GM23338 (cell line): ENCODE measurements at regions not wholly inside any gene's neighbourhood (a gene's known extent, or its start where the extent isn't known, plus 50 kb on each side); places are given as distances from the start of the nearest gene placed in this dataset.
A peak's percentile ranks its signal among the peaks of the same experiment; 100 is the strongest.

ENCODE experiments used
- ATAC-seq: fragments of 200-7000 bp; cut with Tn5 transposase; 3 replicates; pipeline ENCODE4 v1.9.1; 2020
- DNase-seq: peaks from one replicate; pipeline ENCODE4 v3.0.0-alpha.2; 2015; ENCODE audit warnings: low spot score
- H2AFZ ChIP-seq: fragments of 200-600 bp; sonication (generic); 2 replicates; pipeline ENCODE4 v1.8.0; 2016; ENCODE audit warnings: antibody characterized with exemption, mild to moderate bottlenecking, moderate library complexity
- H3F3A ChIP-seq: fragments of 200-600 bp; sonication (generic); replicated peaks from 2 replicates; pipeline ENCODE4 v1.8.0; 2017; ENCODE audit warnings: antibody characterized with exemption, mixed run types, low read depth
- H3K27ac ChIP-seq: fragments of 200-600 bp; sonication (generic); 2 replicates; pipeline ENCODE4 v1.6.1; 2016; ENCODE audit warnings: low read depth
- H3K27me3 ChIP-seq: fragments of 200-600 bp; sonication (generic); 2 replicates; pipeline ENCODE4 v1.8.0; 2016; ENCODE audit warnings: mild to moderate bottlenecking, mixed run types, moderate library complexity; ENCODE audit not compliant: insufficient read depth
- H3K36me3 ChIP-seq: fragments of 200-600 bp; sonication (generic); 2 replicates; pipeline ENCODE4 v1.8.0; 2016; ENCODE audit warnings: mild to moderate bottlenecking; ENCODE audit not compliant: insufficient read depth
- H3K4me1 ChIP-seq: fragments of 200-600 bp; sonication (generic); 2 replicates; pipeline ENCODE4 v1.8.0; 2016; ENCODE audit warnings: mild to moderate bottlenecking, moderate library complexity; ENCODE audit not compliant: insufficient read depth
- H3K4me2 ChIP-seq: fragments of 200-600 bp; sonication (generic); 2 replicates; pipeline ENCODE4 v1.7.1; 2017; ENCODE audit warnings: mixed run types
- H3K4me3 ChIP-seq: fragments of 200-600 bp; sonication (generic); 2 replicates; pipeline ENCODE4 v1.6.1; 2016; ENCODE audit warnings: mixed run types
- H3K79me2 ChIP-seq: fragments of 200-600 bp; sonication (generic); replicated peaks from 2 replicates; pipeline ENCODE4 v1.8.0; 2017; ENCODE audit warnings: mild to moderate bottlenecking; ENCODE audit not compliant: insufficient read depth
- H3K9me2 ChIP-seq: fragments of 200-600 bp; sonication (generic); 2 replicates; pipeline ENCODE4 v1.8.0; 2017; ENCODE audit not compliant: insufficient read depth
- H4K20me1 ChIP-seq: fragments of 200-600 bp; sonication (generic); replicated peaks from 2 replicates; pipeline ENCODE4 v1.8.0; 2017; ENCODE audit warnings: mild to moderate bottlenecking; ENCODE audit not compliant: insufficient read depth
- H3K27ac Mint-ChIP-seq: 2 replicates; pipeline ENCODE4 v1.8.0; 2020; ENCODE audit warnings: inconsistent platforms, mild to moderate bottlenecking, moderate library complexity, mixed read lengths
- H3K27me3 Mint-ChIP-seq: 3 replicates; pipeline ENCODE4 v1.8.0; 2022; ENCODE audit warnings: low read depth, mild to moderate bottlenecking, moderate library complexity, mixed read lengths, inconsistent platforms; ENCODE audit not compliant: insufficient read depth, poor library complexity
- H3K36me3 Mint-ChIP-seq: 3 replicates; pipeline ENCODE4 v1.8.0; 2021; ENCODE audit warnings: low read depth, mild to moderate bottlenecking, inconsistent platforms, moderate library complexity, mixed read lengths
- H3K4me1 Mint-ChIP-seq: 3 replicates; pipeline ENCODE4 v1.8.0; 2020; ENCODE audit warnings: mild to moderate bottlenecking, inconsistent platforms, mixed read lengths
- H3K4me3 Mint-ChIP-seq: 3 replicates; pipeline ENCODE4 v1.8.0; 2021; ENCODE audit warnings: moderate library complexity, mild to moderate bottlenecking, inconsistent platforms, mixed read lengths
- H3K9me3 Mint-ChIP-seq: 3 replicates; pipeline ENCODE4 v1.8.0; 2020; ENCODE audit warnings: moderate library complexity, mild to moderate bottlenecking, inconsistent platforms, mixed read lengths
- CREB1 ChIP-seq: fragments of 250-450 bp; sonication (Bioruptor Pico); IDR thresholded peaks from 2 replicates; pipeline ENCODE4 v1.5.0; 2020; ENCODE audit warnings: low read depth, mild to moderate bottlenecking, moderate library complexity
- CTCF ChIP-seq, 2 experiments: fragments of 200-600 bp in 1 of 2; sonication (generic) in 1 of 2; conservative IDR thresholded peaks; 2 replicates each; pipeline versions ENCODE4 v1.5.1 to v1.6.1; 2016 to 2017; ENCODE audit warnings: antibody characterized with exemption in 2 of 2, low read depth in 2 of 2, mild to moderate bottlenecking in 2 of 2, moderate library complexity in 1 of 2
- EZH2 ChIP-seq: fragments of 200-600 bp; sonication (generic); IDR thresholded peaks from one replicate; pipeline ENCODE4 v1.8.0; 2017; ENCODE audit warnings: antibody characterized with exemption, mild to moderate bottlenecking, low read depth; ENCODE audit not compliant: unreplicated experiment
- EZH2phosphoT487 ChIP-seq: fragments of 200-600 bp; sonication (generic); IDR thresholded peaks from one replicate; pipeline ENCODE4 v1.8.1; 2018; ENCODE audit warnings: antibody characterized with exemption; ENCODE audit not compliant: unreplicated experiment
- REST ChIP-seq: IDR thresholded peaks from one replicate; pipeline ENCODE4 v1.6.1; 2018; ENCODE audit warnings: antibody characterized with exemption; ENCODE audit not compliant: unreplicated experiment
- ZNF114 ChIP-seq: fragments of 250-450 bp; sonication (Bioruptor Pico); IDR thresholded peaks from 2 replicates; pipeline ENCODE4 v1.5.0; 2020; ENCODE audit warnings: mild to moderate bottlenecking, moderate library complexity
- ZNF331 ChIP-seq: fragments of 250-450 bp; sonication (Bioruptor Pico); IDR thresholded peaks from 2 replicates; pipeline ENCODE4 v1.5.0; 2020; ENCODE audit warnings: low read depth, mild to moderate bottlenecking, moderate library complexity
- ZNF462 ChIP-seq: fragments of 250-450 bp; sonication (Bioruptor Pico); IDR thresholded peaks from 2 replicates; pipeline ENCODE4 v1.5.0; 2020; ENCODE audit warnings: mild to moderate bottlenecking, moderate library complexity

GRCh38 chr3:62940771-62941563, 65.8 kb upstream of the CADPS start:
- peaks cover 11% of the 10 kb centered on the region for H3K9me3 Mint-ChIP-seq
- peaks cover 8% of the 10 kb centered on the region; the same call in 2 of the 3 replicates for H3K36me3 Mint-ChIP-seq
- Histone ChIP-seq H3K9me2 (no peaks in the 10 kb centered on the region; the same call in 1 of the 2 replicates), H3K27me3 (no peaks in the 10 kb centered on the region), H3K27ac (peak overlapping the region; percentile 13; the same call in 1 of the 2 replicates), H4K20me1 (no peaks in the 10 kb centered on the region), H3K79me2 (no peaks in the 10 kb centered on the region), H3K4me1 (peaks cover 5% of the 10 kb centered on the region; the same call in 1 of the 2 replicates), H3K36me3 (no peaks in the 10 kb centered on the region), H3K4me3 (no peak overlapping the region), H2AFZ (peak overlapping the region; percentile 91), H3K4me2 (no peak overlapping the region), H3F3A (no peaks in the 10 kb centered on the region)
- ATAC-seq, result peak; percentile 70
- H3K27me3 Mint-ChIP-seq, result no peaks in the 10 kb centered on the region
- peak overlapping the region; percentile 93 for H3K27ac Mint-ChIP-seq
- peaks cover 13% of the 10 kb centered on the region for H3K4me1 Mint-ChIP-seq
- TF ChIP-seq CREB1 (no peak), EZH2phosphoT487 (no peak), ZNF331 (CRISPR knock-in tag) (no peak), ZNF462 (CRISPR knock-in tag) (no peak), REST (no peak), EZH2 (no peak), ZNF114 (CRISPR knock-in tag) (no peak), CTCF (conservative IDR thresholded peaks at IDR 0.05; ENCODE audit: low read depth in 2 of 2) (no peak)
- no peak overlapping the region for H3K4me3 Mint-ChIP-seq
- DNase-seq, result peak; percentile 18
